Activated CD4-positive, alpha-beta T cell treated with anti-CD3 and anti-CD28 coated beads, Interleukin-2, amount 50 U/mL, for 24 hours (primary cell): ENCODE measurements at regions not wholly inside any gene's neighbourhood (a gene's known extent, or its start where the extent isn't known, plus 50 kb on each side); places are given as distances from the start of the nearest gene placed in this dataset.

Experiments used
- DNase-seq, 2 donors: peaks; one replicate each; pipeline ENCODE4 v3.0.0-alpha.2; 2020; ENCODE audit warnings: low read depth in 1 of 2, low spot score in 1 of 2

DNA sequence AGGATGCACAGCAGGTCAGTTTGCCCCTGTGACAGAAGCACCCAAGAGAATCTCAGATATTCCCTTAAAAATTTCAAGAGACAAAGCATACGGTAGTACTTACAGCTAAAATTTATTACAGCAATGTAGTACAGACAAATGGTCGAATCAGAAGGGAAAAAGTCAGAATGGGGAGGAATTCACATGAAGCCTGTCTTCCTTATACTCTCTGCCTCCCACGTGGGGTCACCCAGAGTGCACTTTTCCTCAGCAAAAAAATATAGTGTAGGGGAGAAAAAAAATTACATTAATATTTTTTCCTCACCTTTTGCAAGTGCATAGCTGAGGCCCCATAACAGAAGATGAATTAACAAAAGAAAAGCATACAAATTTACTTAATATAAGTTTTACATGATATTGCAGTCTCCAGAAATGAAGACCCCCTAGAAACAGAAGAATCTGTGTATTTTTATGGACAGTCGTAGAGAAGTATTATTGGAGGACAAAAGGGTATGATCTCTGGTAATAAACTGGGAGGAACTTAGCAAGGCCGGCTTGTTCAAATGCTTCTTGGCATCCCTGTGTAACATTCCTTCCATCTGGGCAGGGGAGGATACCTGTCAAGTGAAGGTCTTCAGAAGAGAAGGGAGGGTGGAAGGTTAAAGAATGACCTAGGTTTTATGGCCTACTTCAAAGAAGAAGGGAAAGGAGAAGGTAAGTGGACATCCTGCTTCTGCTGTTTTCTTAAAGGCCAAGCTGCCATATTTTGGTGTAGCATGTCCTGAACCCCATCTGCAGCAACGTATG, 270.6 kb upstream of the MAGI2 start:
- no peak for DNase-seq

GRCh38 chr7:79722217-79722616, 268.8 kb upstream of the MAGI2 start:
- DNase-seq, result no peak

DNA sequence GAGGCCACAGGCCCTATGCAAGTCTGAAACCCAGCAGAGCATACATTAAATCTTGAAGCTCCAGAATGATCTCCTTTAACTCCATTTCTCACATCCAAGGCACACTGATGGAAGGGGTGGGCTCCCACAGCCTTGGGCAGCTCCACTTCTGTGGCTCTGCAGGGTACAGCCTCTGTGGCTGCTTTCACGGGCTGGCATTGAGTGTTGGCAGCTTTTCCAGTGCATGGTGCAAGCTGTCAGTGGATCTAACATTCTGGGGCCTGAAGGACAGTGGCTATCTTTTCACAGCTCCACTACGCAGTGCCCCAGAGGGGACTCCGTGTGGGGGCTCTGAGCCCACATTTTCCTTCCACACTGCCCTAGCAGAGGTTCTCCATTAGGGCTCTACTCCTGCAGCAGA, 265.7 kb upstream of the MAGI2 start:
- no peak for DNase-seq

DNA sequence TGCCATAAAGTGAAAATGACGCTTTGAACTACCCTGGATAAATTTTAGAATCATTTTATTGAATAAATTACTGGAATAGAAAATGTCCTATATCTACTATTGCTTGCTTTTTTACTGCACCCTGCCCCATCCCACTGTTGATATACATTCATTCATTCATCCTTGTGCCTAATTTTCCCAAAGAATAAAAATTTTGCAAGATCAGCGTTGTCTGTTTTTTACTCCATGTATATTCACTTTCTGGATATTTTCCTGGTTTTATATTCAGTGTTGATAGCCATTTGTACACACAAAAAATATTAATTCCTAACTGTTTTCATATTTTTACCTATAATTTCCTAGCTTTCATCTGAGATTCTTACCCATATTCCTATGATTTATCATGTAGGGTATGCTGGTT, 262.9 kb upstream of the MAGI2 start:
- DNase-seq, result no peak

- no peak for DNase-seq
Observed at GRCh38 chr7:79714081-79714480, 260.6 kb upstream of the MAGI2 start.

- no peak for DNase-seq
Observed at GRCh38 chr7:79713276-79713675, 259.8 kb upstream of the MAGI2 start.

DNA sequence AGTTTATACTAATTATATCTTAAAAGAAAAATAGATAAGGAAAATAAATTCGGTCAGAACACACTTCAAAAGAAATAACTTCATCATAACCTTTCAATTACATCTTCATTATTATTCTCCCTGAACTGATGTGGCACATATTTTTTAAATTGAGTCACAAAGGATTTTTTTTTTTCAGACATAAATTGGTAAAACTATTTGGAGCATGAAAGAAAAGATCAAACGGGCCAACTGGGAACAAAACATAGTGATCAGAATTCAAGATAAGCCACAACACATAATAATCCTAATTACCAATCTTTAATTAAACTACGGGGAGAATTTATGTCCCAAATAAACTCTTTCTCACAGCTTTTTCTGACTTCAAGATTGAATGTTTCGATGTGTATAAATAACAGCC, 258.2 kb upstream of the MAGI2 start:
- no peak for DNase-seq

GRCh38 chr7:79709574-79710409, 256.3 kb upstream of the MAGI2 start:
- no peak for DNase-seq

GRCh38 chr7:79702116-79702515, 248.6 kb upstream of the MAGI2 start:
- DNase-seq, result no peak

DNA sequence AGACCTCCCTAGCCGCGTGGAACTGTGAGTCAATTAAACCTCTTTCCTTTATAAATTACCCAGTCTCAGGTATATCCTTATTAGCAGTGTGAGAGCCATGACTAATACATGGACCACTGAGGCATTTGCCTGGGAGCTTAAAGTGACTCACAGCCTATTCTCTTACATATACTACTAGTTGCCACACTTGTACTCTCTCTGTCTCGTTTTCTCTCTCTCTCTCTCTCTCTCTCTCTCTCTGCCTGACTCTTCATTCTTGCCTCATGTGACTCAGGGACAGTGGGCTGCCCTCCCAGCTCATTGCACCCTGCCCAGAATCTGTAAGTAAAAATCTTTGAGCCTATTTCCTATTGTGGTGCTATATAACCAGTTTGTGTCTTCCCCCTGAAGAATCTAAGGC, 238.5 kb upstream of the MAGI2 start:
- DNase-seq, result no peak

GRCh38 chr7:79691074-79691473, 237.6 kb upstream of the MAGI2 start:
- no peak for DNase-seq

DNA sequence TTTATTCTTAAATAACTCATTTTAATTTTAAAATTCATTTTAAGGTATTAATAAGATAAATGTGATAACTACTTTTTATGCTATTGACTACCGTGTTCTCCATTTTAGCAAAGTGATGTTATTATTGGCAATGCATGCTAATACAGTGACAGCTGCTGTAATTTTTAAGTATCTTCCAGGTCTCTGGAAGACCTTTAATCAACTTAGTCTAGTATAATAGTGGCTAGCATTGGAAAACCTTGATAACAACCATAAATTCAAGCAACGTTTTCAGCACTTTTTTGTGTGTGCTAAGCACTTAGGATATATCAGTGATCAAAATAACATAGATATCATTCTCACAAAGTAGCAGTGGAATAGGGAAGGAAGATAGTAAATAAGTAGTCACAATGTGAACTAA, 230.9 kb upstream of the MAGI2 start:
- DNase-seq, result no peak

GRCh38 chr7:79683916-79684315, 230.4 kb upstream of the MAGI2 start:
- DNase-seq, result no peak

DNA sequence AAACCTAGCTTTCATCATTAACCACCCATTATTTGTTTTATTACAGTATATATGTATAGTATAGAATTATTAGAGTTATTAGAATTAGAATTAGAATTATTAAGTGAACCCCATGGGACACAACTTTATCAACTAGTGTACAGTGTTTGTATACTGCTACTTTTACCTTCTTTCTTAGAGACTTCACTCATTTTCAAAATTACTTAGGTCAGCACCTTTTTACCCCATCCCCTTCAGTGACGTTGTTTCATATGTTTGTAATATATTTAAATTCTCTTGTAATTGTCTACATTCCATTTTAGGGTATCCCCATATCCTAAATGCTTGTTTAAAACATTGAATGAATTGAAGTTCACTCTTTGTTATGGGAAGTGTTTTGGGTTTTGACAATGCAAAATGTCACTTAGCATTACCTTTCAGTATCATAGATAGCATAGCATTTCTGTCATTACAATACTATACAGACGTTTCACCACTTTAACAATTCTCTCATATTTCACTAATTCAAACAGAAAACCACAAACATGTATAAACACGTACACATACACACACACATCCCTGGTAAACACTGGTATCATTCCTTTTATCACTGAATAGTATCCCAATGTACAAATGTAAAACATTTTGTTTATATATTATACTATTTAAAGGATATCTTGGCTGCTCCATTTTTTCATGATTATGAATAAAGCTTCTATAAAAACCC, 229.9 kb upstream of the MAGI2 start:
- DNase-seq, result no peak

DNA sequence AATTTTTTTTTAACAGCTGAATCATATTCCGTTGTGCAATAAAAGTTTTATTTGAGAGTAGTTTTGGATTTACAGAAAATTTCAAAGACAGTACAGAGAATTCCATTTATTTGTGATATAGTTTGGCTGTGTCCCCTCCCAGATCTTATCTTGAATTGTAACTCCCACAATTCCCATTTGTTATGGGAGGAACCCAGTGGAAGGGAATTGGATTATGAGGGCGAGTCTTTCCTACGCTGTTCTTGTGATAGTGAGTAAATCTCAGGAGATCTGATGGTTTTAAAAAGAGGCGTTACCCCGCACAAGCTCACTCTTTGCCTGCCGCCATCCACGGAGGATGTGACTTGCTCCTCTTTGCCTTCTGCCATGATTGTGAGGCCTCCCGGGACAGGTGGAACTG, 228.0 kb upstream of the MAGI2 start:
- DNase-seq, result no peak

- no peak for DNase-seq
Observed at GRCh38 chr7:79673969-79674368, 220.5 kb upstream of the MAGI2 start.

DNA sequence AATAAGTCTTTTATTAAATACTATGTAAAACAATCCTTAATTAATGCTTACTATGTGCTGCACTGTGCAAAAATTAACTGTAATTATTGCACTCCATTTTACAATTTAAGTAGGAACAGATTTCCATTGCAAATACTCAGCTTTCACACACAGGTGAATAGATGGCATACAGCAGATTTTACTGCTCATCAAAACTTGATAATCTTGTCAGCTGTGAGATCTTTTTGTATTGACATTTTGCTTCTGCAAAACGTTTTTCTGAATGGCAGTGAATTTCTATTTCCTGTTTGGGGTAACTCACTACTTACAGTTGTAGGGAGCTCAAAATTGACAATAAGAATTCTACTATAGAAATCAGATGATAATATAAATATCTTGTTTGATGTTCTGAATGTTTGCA, 220.0 kb upstream of the MAGI2 start:
- no peak for DNase-seq

DNA sequence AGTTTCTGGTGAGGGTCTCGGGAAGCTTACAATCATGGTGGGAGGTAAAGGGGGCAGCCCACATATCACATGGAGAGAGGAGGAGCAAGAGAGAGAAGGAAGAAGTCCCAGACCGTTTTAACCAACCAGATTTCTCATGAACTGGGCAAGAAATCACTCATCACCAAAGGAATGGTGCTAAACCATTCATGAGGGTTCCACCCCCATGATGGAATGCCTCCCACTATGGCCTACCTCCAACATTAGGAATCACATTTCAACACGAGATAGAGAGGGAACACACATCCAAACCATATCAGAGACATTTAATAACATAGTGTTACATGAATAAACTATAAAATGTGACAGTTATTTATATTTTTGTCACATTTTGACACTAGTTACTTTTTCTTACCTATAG, 214.8 kb upstream of the MAGI2 start:
- no peak for DNase-seq

GRCh38 chr7:79666472-79666871, 213.0 kb upstream of the MAGI2 start:
- no peak for DNase-seq

- DNase-seq, result no peak
Observed at GRCh38 chr7:79664884-79665676, 211.6 kb upstream of the MAGI2 start.

GRCh38 chr7:79658304-79658703, 204.8 kb upstream of the MAGI2 start:
- no peak for DNase-seq
